Thyroid gland (tissue), 4 donors: ENCODE measurements at regions not wholly inside any gene's neighbourhood (a gene's known extent, or its start where the extent isn't known, plus 50 kb on each side); places are given as distances from the start of the nearest gene placed in this dataset.

ENCODE experiments used
- CTCF ChIP-seq, 6 experiments: fragments of 200-600 bp in 3 of 6; fragments of 450-650 bp in 3 of 6; sonication (generic) in 3 of 6; IDR thresholded peaks; one replicate each; pipeline ENCODE4 v1.5.1; 2016 to 2019; ENCODE audit warnings: antibody characterized with exemption in 6 of 6, mild to moderate bottlenecking in 2 of 6, inconsistent platforms in 1 of 6, moderate library complexity in 1 of 6
- POLR2A ChIP-seq, 2 donors: fragments of 450-650 bp; IDR thresholded peaks; one replicate each; pipeline ENCODE4 v1.6.1; 2017; ENCODE audit warnings: antibody characterized with exemption in 2 of 2, mild to moderate bottlenecking in 2 of 2, moderate library complexity in 1 of 2

- TF ChIP-seq CTCF (IDR thresholded peaks at IDR 0.05) (no peak), POLR2A (IDR thresholded peaks at IDR 0.05) (no peak)
Observed at GRCh38 chr15:81957698-81958097, 88.1 kb downstream of the MEX3B start.
